ENCODE measurements at regions not wholly inside any gene's neighbourhood (a gene's known extent, or its start where the extent isn't known, plus 50 kb on each side); places are given as distances from the start of the nearest gene placed in this dataset.

- TF ChIP-seq CTCF (IDR thresholded peaks at IDR 0.05; ENCODE audit: low read depth, low read length) (no peak), EZH2phosphoT487 (IDR thresholded peaks at IDR 0.05; ENCODE audit: low read depth) (no peak)
These were observed 570.0 kb upstream of the CRIM1 start for GRCh38 chr2:35785564-35785963.

Measured in OCI-LY3 (cell line).